ENCODE measurements at regions not wholly inside any gene's neighbourhood (a gene's known extent, or its start where the extent isn't known, plus 50 kb on each side); places are given as distances from the start of the nearest gene placed in this dataset.

DNA sequence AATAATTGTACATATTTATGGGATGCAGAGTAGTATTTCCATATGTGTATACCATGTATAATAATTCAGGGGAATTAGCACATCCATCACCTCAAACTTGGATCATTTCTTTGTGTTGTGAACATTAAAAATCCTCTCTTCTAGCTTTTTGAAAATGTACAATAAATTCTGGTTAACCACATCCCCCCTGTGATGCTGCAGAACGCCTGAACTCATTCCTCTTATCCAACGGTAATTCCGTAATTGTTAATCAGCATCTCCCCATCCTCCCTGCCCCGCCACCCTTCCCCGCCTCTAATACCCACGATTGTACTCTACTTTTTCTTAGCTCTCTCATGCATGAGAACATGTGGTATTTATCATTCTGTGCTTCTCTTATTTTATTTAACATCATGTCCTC is 127.7 kb upstream of the ANKRD55 start:
- Mint-ChIP-seq H3K27ac (no peak overlapping the region), H3K27me3 (ENCODE audit: low read depth) (no peaks in the 10 kb centered on the region), H3K9me3 (no peaks in the 10 kb centered on the region), H3K4me1 (peaks cover 3 to 5% of the 10 kb centered on the region in 2 experiments; a peak in 3 of 4 replicates), H3K4me3 (no peak overlapping the region), H3K36me3 (ENCODE audit: insufficient read depth in 1 of 3, low read depth in 3 of 3) (no peaks in the 10 kb centered on the region; a peak in 1 of 7 replicates)
- no peak overlapping the region for H3K23ac ChIP-seq (ENCODE audit: insufficient read length, low read depth, low read length)
- no CpG with 5 or more reads among the region's 6 CpGs for WGBS (ENCODE audit: extremely low coverage, insufficient read length, low lambda C conversion rate)
- no peak overlapping the region for H3K56ac ChIP-seq (ENCODE audit: insufficient read length, low read depth, low read length)
- H3K27me3 ChIP-seq (ENCODE audit: insufficient read depth, low read length), result no peaks in the 10 kb centered on the region
- no peaks in the 10 kb centered on the region for H4K20me1 ChIP-seq (ENCODE audit: control insufficient read depth, insufficient read depth, insufficient read length)
- H3K27ac ChIP-seq (ENCODE audit: insufficient read length, low read depth, low read length), result no peak overlapping the region
- no peak overlapping the region for H3T11ph ChIP-seq (ENCODE audit: low read length)
- H2AK5ac ChIP-seq (ENCODE audit: insufficient read length, low read length), result no peak overlapping the region
- no peak overlapping the region for H4K8ac ChIP-seq (replicated peaks; ENCODE audit: insufficient read length, low read depth, low read length)
- H2BK15ac ChIP-seq (ENCODE audit: low read depth, low read length), result no peak overlapping the region
- H3K23me2 ChIP-seq (ENCODE audit: insufficient read length, low read depth, low read length, poor library complexity, severe bottlenecking), result no peaks in the 10 kb centered on the region
- no peak overlapping the region for H2BK5ac ChIP-seq (ENCODE audit: insufficient read length, low read length)
- H4K91ac ChIP-seq (ENCODE audit: insufficient read length, low read depth, low read length), result no peak overlapping the region
- H2AFZ ChIP-seq (ENCODE audit: low read length), result no peak overlapping the region
- no peak overlapping the region for H3K18ac ChIP-seq (ENCODE audit: insufficient read length, low read depth, low read length)
- H3K9ac ChIP-seq (ENCODE audit: extremely low read depth, insufficient read length, low read length), result no peak overlapping the region
- H2BK20ac ChIP-seq (ENCODE audit: low read depth, low read length, poor library complexity, severe bottlenecking), result no peak overlapping the region
- H2BK12ac ChIP-seq (ENCODE audit: insufficient read length, low read depth, low read length), result no peak overlapping the region
- no peaks in the 10 kb centered on the region for H3K9me3 ChIP-seq (ENCODE audit: control insufficient read depth, low read depth, low read length)
- no peaks in the 10 kb centered on the region for H3K4me1 ChIP-seq (ENCODE audit: insufficient read depth, low read length)
- no peaks in the 10 kb centered on the region for H3K79me2 ChIP-seq (ENCODE audit: insufficient read depth, low read length)
- H2BK120ac ChIP-seq (ENCODE audit: low read depth, low read length, poor library complexity, severe bottlenecking), result no peak overlapping the region
- DNase-seq, result no peak
- no peak overlapping the region for H3K14ac ChIP-seq (ENCODE audit: insufficient read depth, low read length)
- no peaks in the 10 kb centered on the region for H3K79me1 ChIP-seq (ENCODE audit: insufficient read depth, low read depth, low read length, poor library complexity, severe bottlenecking)
- H4K5ac ChIP-seq (ENCODE audit: insufficient read length, low read depth, low read length), result no peak overlapping the region
- TF ChIP-seq, protein P1, sequence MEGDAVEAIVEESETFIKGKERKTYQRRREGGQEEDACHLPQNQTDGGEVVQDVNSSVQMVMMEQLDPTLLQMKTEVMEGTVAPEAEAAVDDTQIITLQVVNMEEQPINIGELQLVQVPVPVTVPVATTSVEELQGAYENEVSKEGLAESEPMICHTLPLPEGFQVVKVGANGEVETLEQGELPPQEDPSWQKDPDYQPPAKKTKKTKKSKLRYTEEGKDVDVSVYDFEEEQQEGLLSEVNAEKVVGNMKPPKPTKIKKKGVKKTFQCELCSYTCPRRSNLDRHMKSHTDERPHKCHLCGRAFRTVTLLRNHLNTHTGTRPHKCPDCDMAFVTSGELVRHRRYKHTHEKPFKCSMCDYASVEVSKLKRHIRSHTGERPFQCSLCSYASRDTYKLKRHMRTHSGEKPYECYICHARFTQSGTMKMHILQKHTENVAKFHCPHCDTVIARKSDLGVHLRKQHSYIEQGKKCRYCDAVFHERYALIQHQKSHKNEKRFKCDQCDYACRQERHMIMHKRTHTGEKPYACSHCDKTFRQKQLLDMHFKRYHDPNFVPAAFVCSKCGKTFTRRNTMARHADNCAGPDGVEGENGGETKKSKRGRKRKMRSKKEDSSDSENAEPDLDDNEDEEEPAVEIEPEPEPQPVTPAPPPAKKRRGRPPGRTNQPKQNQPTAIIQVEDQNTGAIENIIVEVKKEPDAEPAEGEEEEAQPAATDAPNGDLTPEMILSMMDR (conservative IDR thresholded peaks at IDR 0.05), result no peak
- no peak overlapping the region for H3K4ac ChIP-seq (ENCODE audit: low read depth, low read length)
- no peak overlapping the region for H3K4me2 ChIP-seq (ENCODE audit: insufficient read depth, insufficient read length, low read length)

Measured in H9 (cell line).